PC-9 (cell line): ENCODE measurements at regions not wholly inside any gene's neighbourhood (a gene's known extent, or its start where the extent isn't known, plus 50 kb on each side); places are given as distances from the start of the nearest gene placed in this dataset.

ENCODE experiments used
- BruUV-seq: library from RNA; stranded (reverse); fragments of 400-500 nt; replicated peaks from 2 replicates; lab custom pipeline; 2021; lab: Mats Ljungman, UMichigan
- CTCF ChIA-PET: fragments of 300-600 bp; sonication (Branson Sonifier 250); formaldehyde crosslinking; loops from one replicate; lab custom pipeline; 2022; ENCODE audit warnings: antibody characterized with exemption; lab: Charles Lee
- POLR2A ChIA-PET: fragments of 300-600 bp; sonication (Branson Sonifier 250); formaldehyde crosslinking; loops from one replicate; lab custom pipeline; 2022; ENCODE audit warnings: antibody characterized with exemption; ENCODE audit not compliant: unreplicated experiment; lab: Charles Lee
- DNase-seq, 2 experiments: peaks; one replicate each; pipeline versions ENCODE4 v3.0.0 to v3.0.0-alpha.2; 2015 to 2022; ENCODE audit warnings: mixed read lengths in 1 of 2
- H2AFZ ChIP-seq: fragments of 200-600 bp; sonication (generic); 2 replicates; pipeline ENCODE4 v1.8.1; 2017; ENCODE audit warnings: antibody characterized with exemption
- H3F3A ChIP-seq: fragments of 200-600 bp; sonication (generic); 2 replicates; pipeline ENCODE4 v1.8.1; 2017; ENCODE audit warnings: antibody characterized with exemption, mild to moderate bottlenecking, low read depth; ENCODE audit not compliant: insufficient read depth
- H3K27ac ChIP-seq: fragments of 200-600 bp; sonication (generic); 2 replicates; pipeline ENCODE4 v1.6.1; 2016; ENCODE audit warnings: mixed run types
- H3K27me3 ChIP-seq: fragments of 200-600 bp; sonication (generic); 2 replicates; pipeline ENCODE4 v1.6.1; 2016; ENCODE audit warnings: low read depth, mixed run types; ENCODE audit not compliant: insufficient read depth
- H3K36me3 ChIP-seq: fragments of 200-600 bp; sonication (generic); 2 replicates; pipeline ENCODE4 v1.6.1; 2016; ENCODE audit warnings: low read depth, mixed run types
- H3K4me1 ChIP-seq: fragments of 200-600 bp; sonication (generic); replicated peaks from 2 replicates; pipeline ENCODE4 v1.6.1; 2016; ENCODE audit warnings: mixed run types; ENCODE audit not compliant: insufficient read depth
- H3K4me2 ChIP-seq: fragments of 200-600 bp; sonication (generic); 2 replicates; pipeline ENCODE4 v1.6.1; 2017; ENCODE audit warnings: mixed run types
- H3K4me3 ChIP-seq: fragments of 200-600 bp; sonication (generic); 2 replicates; pipeline ENCODE4 v1.6.1; 2016; ENCODE audit warnings: mixed run types
- H3K79me2 ChIP-seq: fragments of 200-600 bp; sonication (generic); 2 replicates; pipeline ENCODE4 v1.6.1; 2017; ENCODE audit warnings: low read depth, mixed run types
- H3K9me2 ChIP-seq: fragments of 200-600 bp; sonication (generic); 2 replicates; pipeline ENCODE4 v1.8.1; 2017; ENCODE audit warnings: mild to moderate bottlenecking; ENCODE audit not compliant: insufficient read depth
- H3K9me3 ChIP-seq: fragments of 200-600 bp; sonication (generic); 2 replicates; pipeline ENCODE4 v1.8.1; 2016; ENCODE audit warnings: low read depth; ENCODE audit not compliant: insufficient read depth
- H4K20me1 ChIP-seq: fragments of 200-600 bp; sonication (generic); 2 replicates; pipeline ENCODE4 v1.8.1; 2017; ENCODE audit not compliant: insufficient read depth
- EZH2 ChIP-seq: fragments of 200-600 bp; sonication (generic); IDR thresholded peaks from 2 replicates; pipeline ENCODE4 v1.8.0; 2017; ENCODE audit warnings: antibody characterized with exemption, low read depth
- intact Hi-C: fragments of 100-400 bp; cut with micrococcal nuclease; formaldehyde crosslinking; loops from one replicate; pipeline ENCODE4 v1.10.0; 2022; ENCODE audit not compliant: unreplicated experiment
- TF ChIP-seq, protein P1 (sequence below): fragments of 200-600 bp; sonication (generic); conservative IDR thresholded peaks from 2 replicates; pipeline ENCODE4 v1.6.1; 2017; ENCODE audit warnings: mixed run types, antibody characterized with exemption, mild to moderate bottlenecking, moderate library complexity

GRCh38 chr9:23638837-23639426 is 187.1 kb downstream of the ELAVL2 start:
- intact Hi-C loops = no loop called here
- H3K9me3 ChIP-seq = no peaks in the 10 kb centered on the region
- no peak for TF ChIP-seq EZH2
- TF ChIP-seq, protein P1, sequence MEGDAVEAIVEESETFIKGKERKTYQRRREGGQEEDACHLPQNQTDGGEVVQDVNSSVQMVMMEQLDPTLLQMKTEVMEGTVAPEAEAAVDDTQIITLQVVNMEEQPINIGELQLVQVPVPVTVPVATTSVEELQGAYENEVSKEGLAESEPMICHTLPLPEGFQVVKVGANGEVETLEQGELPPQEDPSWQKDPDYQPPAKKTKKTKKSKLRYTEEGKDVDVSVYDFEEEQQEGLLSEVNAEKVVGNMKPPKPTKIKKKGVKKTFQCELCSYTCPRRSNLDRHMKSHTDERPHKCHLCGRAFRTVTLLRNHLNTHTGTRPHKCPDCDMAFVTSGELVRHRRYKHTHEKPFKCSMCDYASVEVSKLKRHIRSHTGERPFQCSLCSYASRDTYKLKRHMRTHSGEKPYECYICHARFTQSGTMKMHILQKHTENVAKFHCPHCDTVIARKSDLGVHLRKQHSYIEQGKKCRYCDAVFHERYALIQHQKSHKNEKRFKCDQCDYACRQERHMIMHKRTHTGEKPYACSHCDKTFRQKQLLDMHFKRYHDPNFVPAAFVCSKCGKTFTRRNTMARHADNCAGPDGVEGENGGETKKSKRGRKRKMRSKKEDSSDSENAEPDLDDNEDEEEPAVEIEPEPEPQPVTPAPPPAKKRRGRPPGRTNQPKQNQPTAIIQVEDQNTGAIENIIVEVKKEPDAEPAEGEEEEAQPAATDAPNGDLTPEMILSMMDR = no peak
- H3K4me2 ChIP-seq = no peak overlapping the region
- no peaks in the 10 kb centered on the region for H3K36me3 ChIP-seq
- ChIA-PET POLR2A (no interaction called here), CTCF (no interaction called here)
- no peak for DNase-seq
- H3K9me2 ChIP-seq = no peaks in the 10 kb centered on the region
- no peaks in the 10 kb centered on the region for H3K27me3 ChIP-seq
- no peak overlapping the region for H3K4me3 ChIP-seq
- no peaks in the 10 kb centered on the region for H4K20me1 ChIP-seq
- BruUV-seq = no TSS peak
- no peaks in the 10 kb centered on the region for H3F3A ChIP-seq
- H2AFZ ChIP-seq = no peak overlapping the region
- H3K79me2 ChIP-seq = no peaks in the 10 kb centered on the region
- H3K4me1 ChIP-seq = peaks cover 10% of the 10 kb centered on the region
- no peak overlapping the region for H3K27ac ChIP-seq
